ENCODE measurements at regions not wholly inside any gene's neighbourhood (a gene's known extent, or its start where the extent isn't known, plus 50 kb on each side); places are given as distances from the start of the nearest gene placed in this dataset.

DNA sequence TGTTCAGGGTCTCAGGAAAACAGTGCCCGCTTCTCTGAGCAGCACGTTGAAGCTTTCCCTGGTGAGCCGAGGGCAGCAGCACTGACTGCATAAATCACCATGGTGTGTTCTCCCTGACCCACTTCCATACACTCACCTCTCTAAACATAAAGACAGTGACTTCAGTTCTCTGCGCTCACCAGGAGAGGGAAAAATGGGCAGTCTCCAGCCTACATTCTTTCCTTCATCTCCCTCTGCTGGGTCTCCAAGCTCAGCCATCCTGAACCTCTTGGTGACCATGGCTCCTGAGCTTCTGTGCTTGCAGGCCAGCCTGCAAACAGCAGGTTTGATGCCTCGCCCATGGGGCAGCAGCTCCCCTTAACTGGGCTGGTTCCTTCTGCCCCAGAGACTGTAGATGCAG lies 236.6 kb upstream of the ZNF32 start:
- TF ChIP-seq, protein P1, sequence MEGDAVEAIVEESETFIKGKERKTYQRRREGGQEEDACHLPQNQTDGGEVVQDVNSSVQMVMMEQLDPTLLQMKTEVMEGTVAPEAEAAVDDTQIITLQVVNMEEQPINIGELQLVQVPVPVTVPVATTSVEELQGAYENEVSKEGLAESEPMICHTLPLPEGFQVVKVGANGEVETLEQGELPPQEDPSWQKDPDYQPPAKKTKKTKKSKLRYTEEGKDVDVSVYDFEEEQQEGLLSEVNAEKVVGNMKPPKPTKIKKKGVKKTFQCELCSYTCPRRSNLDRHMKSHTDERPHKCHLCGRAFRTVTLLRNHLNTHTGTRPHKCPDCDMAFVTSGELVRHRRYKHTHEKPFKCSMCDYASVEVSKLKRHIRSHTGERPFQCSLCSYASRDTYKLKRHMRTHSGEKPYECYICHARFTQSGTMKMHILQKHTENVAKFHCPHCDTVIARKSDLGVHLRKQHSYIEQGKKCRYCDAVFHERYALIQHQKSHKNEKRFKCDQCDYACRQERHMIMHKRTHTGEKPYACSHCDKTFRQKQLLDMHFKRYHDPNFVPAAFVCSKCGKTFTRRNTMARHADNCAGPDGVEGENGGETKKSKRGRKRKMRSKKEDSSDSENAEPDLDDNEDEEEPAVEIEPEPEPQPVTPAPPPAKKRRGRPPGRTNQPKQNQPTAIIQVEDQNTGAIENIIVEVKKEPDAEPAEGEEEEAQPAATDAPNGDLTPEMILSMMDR (IDR thresholded peaks at IDR 0.05): no peak
- TF ChIP-seq POLR2A (IDR thresholded peaks at IDR 0.05) (no peak), POLR2AphosphoS5 (IDR thresholded peaks at IDR 0.05) (no peak)

Measured in gastroesophageal sphincter (tissue), 3 donors.